ENCODE measurements at regions not wholly inside any gene's neighbourhood (a gene's known extent, or its start where the extent isn't known, plus 50 kb on each side); places are given as distances from the start of the nearest gene placed in this dataset.

- no peak for TF ChIP-seq CTCF (IDR thresholded peaks at IDR 0.05; ENCODE audit: low read length, missing control alignments)
- no peak overlapping the region for H3K4me3 ChIP-seq (replicated peaks; ENCODE audit: low read depth, low read length)
- DNase-seq (ENCODE audit: low read depth) = no peak
These were observed 54.7 kb downstream of the SMIM38 start for GRCh38 chr11:69210310-69211035.

GRCh38 chr11:69211540-69211919 lies 55.8 kb downstream of the SMIM38 start:
- no peak overlapping the region for H3K4me3 ChIP-seq (replicated peaks; ENCODE audit: low read depth, low read length)
- no peak for DNase-seq (ENCODE audit: low read depth)
- TF ChIP-seq CTCF (IDR thresholded peaks at IDR 0.05; ENCODE audit: low read length, missing control alignments) = no peak

- TF ChIP-seq CTCF (IDR thresholded peaks at IDR 0.05; ENCODE audit: low read length, missing control alignments) = peak; percentile 30
- no peak overlapping the region for H3K4me3 ChIP-seq (replicated peaks; ENCODE audit: low read depth, low read length)
- peak; percentile 4 for DNase-seq (ENCODE audit: low read depth)
These were observed 56.4 kb downstream of the SMIM38 start for GRCh38 chr11:69211920-69212797.

- DNase-seq (ENCODE audit: low read depth) = no peak
- no peak for TF ChIP-seq CTCF (IDR thresholded peaks at IDR 0.05; ENCODE audit: low read length, missing control alignments)
- H3K4me3 ChIP-seq (replicated peaks; ENCODE audit: low read depth, low read length) = no peak overlapping the region
These were observed 57.0 kb downstream of the SMIM38 start for GRCh38 chr11:69212798-69213110.

GRCh38 chr11:69213316-69213715 lies 57.6 kb downstream of the SMIM38 start:
- H3K4me3 ChIP-seq (replicated peaks; ENCODE audit: low read depth, low read length) = no peak overlapping the region
- no peak for DNase-seq (ENCODE audit: low read depth)
- TF ChIP-seq CTCF (IDR thresholded peaks at IDR 0.05; ENCODE audit: low read length, missing control alignments) = no peak

- no peak for DNase-seq (ENCODE audit: low read depth)
- no peak overlapping the region for H3K4me3 ChIP-seq (replicated peaks; ENCODE audit: low read depth, low read length)
- TF ChIP-seq CTCF (IDR thresholded peaks at IDR 0.05; ENCODE audit: low read length, missing control alignments) = no peak
These were observed 58.2 kb downstream of the SMIM38 start for GRCh38 chr11:69213964-69214363.

Data from fibroblast of pulmonary artery (primary cell).